Mononuclear cell (primary cell): ENCODE measurements at regions not wholly inside any gene's neighbourhood (a gene's known extent, or its start where the extent isn't known, plus 50 kb on each side); places are given as distances from the start of the nearest gene placed in this dataset.
"Not testable (repeated sequence)": the region's sequence is repeated elsewhere in the genome, so short reads cannot be mapped to it uniquely, and the experiment has no call there.

Source experiments
- H3K27me3 ChIP-seq: 2 replicates; pipeline ENCODE4 v1.6.0; 2011; ENCODE audit warnings: low read length, control low read depth; ENCODE audit not compliant: insufficient read depth
- H3K4me1 ChIP-seq: 2 replicates; pipeline ENCODE4 v1.5.1; 2011; ENCODE audit warnings: mild to moderate bottlenecking, low read length, control low read depth; ENCODE audit not compliant: insufficient read depth
- H3K4me3 ChIP-seq: 2 replicates; pipeline ENCODE4 v1.5.1; 2011; ENCODE audit warnings: mild to moderate bottlenecking, low read length, moderate library complexity
- H3K9me3 ChIP-seq: 2 replicates; pipeline ENCODE4 v1.5.1; 2011; ENCODE audit warnings: low read depth, mild to moderate bottlenecking, control low read depth, low read length

GRCh38 chr7:32816409-32816948, 75.1 kb downstream of the KBTBD2 start:
- H3K9me3 ChIP-seq, H3K4me3 ChIP-seq, H3K4me1 ChIP-seq: not testable (repeated sequence)

GRCh38 chr7:32814779-32815178, 76.8 kb downstream of the KBTBD2 start:
- H3K27me3 ChIP-seq, H3K9me3 ChIP-seq, H3K4me1 ChIP-seq, H3K4me3 ChIP-seq: not testable (repeated sequence)

More at GRCh38 chr7:32816409-32816948, 75.1 kb downstream of the KBTBD2 start:
- not testable (repeated sequence) for H3K27me3 ChIP-seq

- H3K27me3 ChIP-seq: no peaks in the 10 kb centered on the region
- no peaks in the 10 kb centered on the region for H3K9me3 ChIP-seq
- H3K4me1 ChIP-seq: no peaks in the 10 kb centered on the region
- H3K4me3 ChIP-seq: no peak overlapping the region
Observed at GRCh38 chr7:32809871-32810270, 81.7 kb downstream of the KBTBD2 start.

GRCh38 chr7:32809347-32809746, 82.2 kb downstream of the KBTBD2 start:
- Histone ChIP-seq H3K9me3 (no peaks in the 10 kb centered on the region), H3K4me3 (no peak overlapping the region), H3K27me3 (no peaks in the 10 kb centered on the region), H3K4me1 (no peaks in the 10 kb centered on the region)

GRCh38 chr7:32803406-32804141, 88.0 kb downstream of the KBTBD2 start:
- Histone ChIP-seq H3K4me3 (no peak overlapping the region), H3K4me1 (no peaks in the 10 kb centered on the region), H3K9me3 (no peaks in the 10 kb centered on the region), H3K27me3 (no peaks in the 10 kb centered on the region)

GRCh38 chr7:32802305-32802910, 89.2 kb downstream of the KBTBD2 start:
- Histone ChIP-seq H3K9me3 (no peaks in the 10 kb centered on the region), H3K27me3 (no peaks in the 10 kb centered on the region), H3K4me1 (no peaks in the 10 kb centered on the region), H3K4me3 (no peak overlapping the region)

GRCh38 chr7:32793053-32793452, 98.5 kb downstream of the KBTBD2 start:
- H3K27me3 ChIP-seq, H3K4me1 ChIP-seq, H3K9me3 ChIP-seq, H3K4me3 ChIP-seq: not testable (repeated sequence)

- not testable (repeated sequence) for H3K4me1 ChIP-seq, H3K9me3 ChIP-seq, H3K27me3 ChIP-seq, H3K4me3 ChIP-seq
Observed at GRCh38 chr7:32790766-32791430, 100.7 kb downstream of the KBTBD2 start.

- H3K9me3 ChIP-seq, H3K27me3 ChIP-seq, H3K4me1 ChIP-seq, H3K4me3 ChIP-seq: not testable (repeated sequence)
Observed at GRCh38 chr7:32789266-32789665, 102.3 kb downstream of the KBTBD2 start.

- not testable (repeated sequence) for H3K4me3 ChIP-seq, H3K4me1 ChIP-seq, H3K27me3 ChIP-seq, H3K9me3 ChIP-seq
Observed at GRCh38 chr7:32788174-32788573, 103.4 kb downstream of the KBTBD2 start.

- not testable (repeated sequence) for H3K4me3 ChIP-seq, H3K4me1 ChIP-seq, H3K27me3 ChIP-seq, H3K9me3 ChIP-seq
Observed at GRCh38 chr7:32785365-32785944, 106.1 kb downstream of the KBTBD2 start.

GRCh38 chr7:32779895-32780294, 111.7 kb downstream of the KBTBD2 start:
- H3K4me1 ChIP-seq, H3K9me3 ChIP-seq: not testable (repeated sequence)

GRCh38 chr7:32779167-32779566, 112.4 kb downstream of the KBTBD2 start:
- no peaks in the 10 kb centered on the region for H3K4me1 ChIP-seq
- no peaks in the 10 kb centered on the region for H3K9me3 ChIP-seq
- no peak overlapping the region for H3K4me3 ChIP-seq
- H3K27me3 ChIP-seq: no peaks in the 10 kb centered on the region

More at GRCh38 chr7:32779895-32780294, 111.7 kb downstream of the KBTBD2 start:
- not testable (repeated sequence) for H3K4me3 ChIP-seq, H3K27me3 ChIP-seq

GRCh38 chr7:32777041-32777666, 114.4 kb downstream of the KBTBD2 start:
- not testable (repeated sequence) for H3K4me1 ChIP-seq, H3K9me3 ChIP-seq

GRCh38 chr7:32776318-32776717, 115.2 kb downstream of the KBTBD2 start:
- H3K27me3 ChIP-seq, H3K4me1 ChIP-seq, H3K9me3 ChIP-seq, H3K4me3 ChIP-seq: not testable (repeated sequence)

More at GRCh38 chr7:32777041-32777666, 114.4 kb downstream of the KBTBD2 start:
- H3K4me3 ChIP-seq, H3K27me3 ChIP-seq: not testable (repeated sequence)
